ENCODE measurements at regions not wholly inside any gene's neighbourhood (a gene's known extent, or its start where the extent isn't known, plus 50 kb on each side); places are given as distances from the start of the nearest gene placed in this dataset.

DNA sequence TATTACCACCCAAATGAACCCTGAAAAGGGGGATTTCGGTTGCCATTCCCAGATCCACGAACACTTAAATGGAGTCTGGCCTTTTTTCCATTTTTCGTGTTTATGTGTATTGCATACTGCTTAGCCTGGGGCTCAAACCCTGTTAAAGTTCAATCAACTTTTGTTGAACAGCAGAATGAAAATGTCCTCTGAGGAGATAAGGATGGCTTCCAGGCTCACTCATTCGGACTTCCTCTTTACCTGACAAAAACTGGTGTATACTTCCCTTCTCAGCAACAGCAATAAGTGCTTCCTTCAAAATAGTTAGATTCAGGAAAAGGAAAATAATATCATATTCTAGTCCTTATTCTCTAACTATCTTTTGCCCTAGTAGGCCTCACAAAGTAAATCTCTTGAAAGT, 61.1 kb upstream of the ARID5B start:
- peaks cover 20 to 26% of the 10 kb centered on the region in 2 donors for H3K4me1 ChIP-seq
- ATAC-seq (no peak), DNase-seq (no peak)
- no peaks in the 10 kb centered on the region for H3K9me3 ChIP-seq
- intact Hi-C loops (cut with DNase I; ENCODE audit: low total_unique reads) (no loop called here), in situ Hi-C loops (cut with MboI; ENCODE audit: low sequenced_read_pairs in 4 of 4) (no loop called here)
- TF ChIP-seq, protein P1, sequence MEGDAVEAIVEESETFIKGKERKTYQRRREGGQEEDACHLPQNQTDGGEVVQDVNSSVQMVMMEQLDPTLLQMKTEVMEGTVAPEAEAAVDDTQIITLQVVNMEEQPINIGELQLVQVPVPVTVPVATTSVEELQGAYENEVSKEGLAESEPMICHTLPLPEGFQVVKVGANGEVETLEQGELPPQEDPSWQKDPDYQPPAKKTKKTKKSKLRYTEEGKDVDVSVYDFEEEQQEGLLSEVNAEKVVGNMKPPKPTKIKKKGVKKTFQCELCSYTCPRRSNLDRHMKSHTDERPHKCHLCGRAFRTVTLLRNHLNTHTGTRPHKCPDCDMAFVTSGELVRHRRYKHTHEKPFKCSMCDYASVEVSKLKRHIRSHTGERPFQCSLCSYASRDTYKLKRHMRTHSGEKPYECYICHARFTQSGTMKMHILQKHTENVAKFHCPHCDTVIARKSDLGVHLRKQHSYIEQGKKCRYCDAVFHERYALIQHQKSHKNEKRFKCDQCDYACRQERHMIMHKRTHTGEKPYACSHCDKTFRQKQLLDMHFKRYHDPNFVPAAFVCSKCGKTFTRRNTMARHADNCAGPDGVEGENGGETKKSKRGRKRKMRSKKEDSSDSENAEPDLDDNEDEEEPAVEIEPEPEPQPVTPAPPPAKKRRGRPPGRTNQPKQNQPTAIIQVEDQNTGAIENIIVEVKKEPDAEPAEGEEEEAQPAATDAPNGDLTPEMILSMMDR (IDR thresholded peaks at IDR 0.05 in 4 of 5, conservative IDR thresholded peaks at IDR 0.05 in 1 of 5): no peak
- no peak for TF ChIP-seq POLR2A (IDR thresholded peaks at IDR 0.05)
- H3K27me3 ChIP-seq: no peaks in the 10 kb centered on the region
- H3K27ac ChIP-seq: no peak overlapping the region
- no peaks in the 10 kb centered on the region for H3K36me3 ChIP-seq
- H3K4me3 ChIP-seq: no peak overlapping the region

GRCh38 chr10:61841338-61841875, 60.1 kb upstream of the ARID5B start:
- Histone ChIP-seq H3K36me3 (no peaks in the 10 kb centered on the region), H3K27me3 (no peaks in the 10 kb centered on the region), H3K9me3 (no peaks in the 10 kb centered on the region), H3K27ac (no peak overlapping the region), H3K4me3 (no peak overlapping the region), H3K4me1 (peaks cover 10 to 19% of the 10 kb centered on the region in 2 donors)
- DNase-seq (no peak), ATAC-seq (no peak)
- in situ Hi-C loops (cut with MboI; ENCODE audit: low sequenced_read_pairs in 4 of 4): no loop called here
- intact Hi-C loops (cut with DNase I; ENCODE audit: low total_unique reads): no loop called here
- TF ChIP-seq, protein P1 (IDR thresholded peaks at IDR 0.05 in 4 of 5, conservative IDR thresholded peaks at IDR 0.05 in 1 of 5): no peak
- TF ChIP-seq POLR2A (IDR thresholded peaks at IDR 0.05): no peak

DNA sequence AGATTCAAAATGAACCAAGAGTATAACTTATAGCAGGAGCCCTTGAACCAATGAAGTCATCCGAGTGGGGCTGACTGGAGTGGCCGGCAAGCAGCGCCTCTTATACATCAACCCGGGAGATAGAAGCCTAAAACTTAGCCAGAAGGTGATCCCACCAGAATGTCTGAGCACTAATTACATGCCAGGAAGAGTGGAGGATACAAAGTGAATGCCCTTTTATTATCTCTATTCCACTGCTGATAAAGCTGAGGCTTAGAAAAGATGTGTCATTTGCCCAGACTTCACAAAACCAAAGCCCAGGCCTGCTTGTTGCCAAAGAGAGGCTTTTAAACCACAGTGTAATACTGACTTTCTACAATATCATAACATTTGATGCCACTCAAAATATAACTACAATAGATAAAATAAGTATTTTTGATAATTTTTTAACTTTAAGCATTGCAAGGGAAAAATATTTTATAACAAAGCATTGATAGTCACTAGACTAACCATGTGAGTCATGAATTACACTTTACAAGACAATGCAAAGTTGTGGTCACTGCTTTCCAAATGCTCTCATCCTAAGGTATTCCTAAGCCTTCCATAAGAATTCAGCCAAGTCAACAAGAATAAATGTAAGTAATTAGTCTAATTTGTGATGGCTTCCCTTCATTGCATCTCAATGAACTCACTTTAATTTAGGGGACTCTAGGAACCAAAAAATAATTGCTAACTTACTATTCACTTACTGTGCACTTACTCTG, 58.6 kb upstream of the ARID5B start:
- Histone ChIP-seq H3K27me3 (no peaks in the 10 kb centered on the region), H3K27ac (no peak overlapping the region), H3K9me3 (no peaks in the 10 kb centered on the region), H3K4me1 (peaks cover 0 to 4% of the 10 kb centered on the region in 2 donors), H3K36me3 (no peaks in the 10 kb centered on the region), H3K4me3 (no peak overlapping the region)
- ATAC-seq: no peak
- TF ChIP-seq POLR2A (IDR thresholded peaks at IDR 0.05): no peak
- TF ChIP-seq, protein P1 (IDR thresholded peaks at IDR 0.05 in 4 of 5, conservative IDR thresholded peaks at IDR 0.05 in 1 of 5): no peak
- in situ Hi-C loops (cut with MboI; ENCODE audit: low sequenced_read_pairs in 4 of 4): no loop called here
- intact Hi-C loops (cut with DNase I; ENCODE audit: low total_unique reads): no loop called here
- no peak for DNase-seq

DNA sequence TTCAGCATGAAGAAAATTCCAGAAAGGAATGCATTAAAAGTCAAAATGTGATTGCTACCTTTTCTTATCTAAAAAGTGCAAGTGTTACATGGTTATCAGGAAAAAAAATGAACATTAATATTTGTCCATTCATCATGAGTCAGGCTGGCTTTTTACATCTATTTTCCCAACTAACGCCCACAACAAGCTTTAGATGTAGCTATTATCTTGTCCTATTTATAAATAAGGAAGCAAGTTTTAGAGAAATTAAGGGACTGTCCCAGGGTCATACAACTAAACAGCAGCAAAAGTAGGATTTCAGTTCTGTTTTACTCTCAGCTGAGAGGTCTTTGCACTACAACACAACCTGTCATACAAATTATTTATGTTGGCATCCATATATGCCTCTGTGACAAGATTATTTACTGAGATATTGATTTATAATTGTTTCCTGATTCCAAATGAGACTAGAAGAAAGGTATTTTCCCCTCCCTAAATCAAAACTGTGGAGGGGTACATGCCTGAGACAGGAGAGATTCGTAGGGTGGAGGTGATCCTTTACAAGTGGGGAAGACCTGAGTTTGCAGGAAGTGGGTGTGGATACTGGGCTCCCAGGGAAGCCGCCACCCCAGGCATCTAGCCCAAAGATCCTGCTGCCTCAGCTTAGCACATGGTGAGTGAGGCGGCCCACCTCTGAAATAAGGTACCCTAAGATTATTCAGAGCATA, 57.2 kb upstream of the ARID5B start:
- DNase-seq: no peak

More for the DNA sequence above, 57.2 kb upstream of the ARID5B start:
- H3K27me3 ChIP-seq: no peaks in the 10 kb centered on the region
- H3K9me3 ChIP-seq: no peaks in the 10 kb centered on the region
- H3K27ac ChIP-seq: no peak overlapping the region
- in situ Hi-C loops (cut with MboI; ENCODE audit: low sequenced_read_pairs in 4 of 4): no loop called here
- TF ChIP-seq POLR2A (IDR thresholded peaks at IDR 0.05): no peak
- TF ChIP-seq, protein P1 (IDR thresholded peaks at IDR 0.05 in 4 of 5, conservative IDR thresholded peaks at IDR 0.05 in 1 of 5): no peak
- no peak for ATAC-seq
- no peak overlapping the region for H3K4me3 ChIP-seq
- intact Hi-C loops (cut with DNase I; ENCODE audit: low total_unique reads): no loop called here
- no peaks in the 10 kb centered on the region for H3K4me1 ChIP-seq
- no peaks in the 10 kb centered on the region for H3K36me3 ChIP-seq

Data from gastrocnemius medialis (tissue), 4 donors.